SJSA1 (cell line): ENCODE measurements at regions not wholly inside any gene's neighbourhood (a gene's known extent, or its start where the extent isn't known, plus 50 kb on each side); places are given as distances from the start of the nearest gene placed in this dataset.
"Not testable (repeated sequence)": the region's sequence is repeated elsewhere in the genome, so short reads cannot be mapped to it uniquely, and the experiment has no call there.

ENCODE experiments used
- DNase-seq, 2 experiments: peaks; one replicate each; pipeline ENCODE4 v3.0.0-alpha.2; 2015 to 2020; ENCODE audit warnings: low spot score in 2 of 2, low read depth in 1 of 2
- H3K27ac ChIP-seq: fragments of 250-450 bp; sonication (Bioruptor Pico); 2 replicates; pipeline ENCODE4 v1.5.1; 2020; ENCODE audit warnings: mild to moderate bottlenecking, moderate library complexity
- H3K27me3 ChIP-seq: fragments of 250-450 bp; sonication (Bioruptor Pico); replicated peaks from 2 replicates; pipeline ENCODE4 v1.5.1; 2020; ENCODE audit warnings: mild to moderate bottlenecking, moderate library complexity
- H3K36me3 ChIP-seq: fragments of 250-450 bp; sonication (Bioruptor Pico); 2 replicates; pipeline ENCODE4 v1.5.1; 2020; ENCODE audit warnings: mild to moderate bottlenecking
- H3K4me1 ChIP-seq: fragments of 250-450 bp; sonication (Bioruptor Pico); replicated peaks from 2 replicates; pipeline ENCODE4 v1.6.1; 2021; ENCODE audit warnings: mild to moderate bottlenecking
- H3K4me3 ChIP-seq: fragments of 250-450 bp; sonication (Bioruptor Pico); 2 replicates; pipeline ENCODE4 v1.5.1; 2020; ENCODE audit warnings: mild to moderate bottlenecking
- H3K9me3 ChIP-seq: fragments of 250-450 bp; sonication (Bioruptor Pico); replicated peaks from 2 replicates; pipeline ENCODE4 v1.5.1; 2020; ENCODE audit warnings: mild to moderate bottlenecking

DNA sequence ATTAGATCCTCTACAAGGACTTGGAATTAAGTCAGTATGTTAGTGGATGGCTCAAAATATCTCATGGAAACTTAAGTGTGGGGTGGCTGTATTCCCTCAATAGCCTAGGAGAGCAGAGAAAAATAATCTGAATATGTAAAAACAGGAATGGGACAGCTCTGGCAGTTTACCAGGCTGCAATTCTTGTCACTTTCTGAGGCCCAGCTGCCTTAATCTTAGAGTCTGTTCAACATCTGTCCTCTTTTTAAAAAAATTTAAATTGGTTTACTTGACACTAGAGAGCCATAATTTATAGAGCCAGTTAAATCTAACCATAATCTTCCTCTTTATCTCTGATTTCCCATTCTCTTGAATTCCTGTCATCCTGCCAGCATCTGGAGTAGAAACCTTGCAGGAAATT lies 109.2 kb upstream of the CXCL13 start:
- Histone ChIP-seq H3K9me3 (no peaks in the 10 kb centered on the region), H3K4me3 (no peak overlapping the region), H3K36me3 (no peaks in the 10 kb centered on the region), H3K27me3 (no peaks in the 10 kb centered on the region), H3K27ac (no peak overlapping the region), H3K4me1 (peaks cover 17% of the 10 kb centered on the region)
- no peak for DNase-seq

DNA sequence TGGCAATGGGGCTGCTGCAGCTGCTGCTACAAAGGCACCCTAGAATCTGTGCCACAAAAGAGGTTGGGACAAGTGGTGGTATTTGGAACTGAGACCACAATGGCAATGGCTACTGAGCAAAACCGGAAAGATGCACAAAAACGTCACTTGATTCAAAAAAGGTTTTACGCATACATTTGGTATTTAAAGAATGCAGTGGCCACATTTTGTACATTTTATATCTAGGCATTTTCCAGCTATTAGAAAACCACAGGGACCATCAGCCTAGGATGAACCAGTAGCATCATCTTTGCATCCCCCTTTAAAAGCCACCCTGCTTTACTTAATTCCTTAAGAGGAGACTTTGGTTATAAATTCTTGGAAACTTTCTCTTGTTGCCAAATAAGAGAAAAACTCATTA lies 104.8 kb upstream of the CXCL13 start:
- no peaks in the 10 kb centered on the region for H3K9me3 ChIP-seq
- peak in 1 of 2 experiments; percentile 54 for DNase-seq
- H3K27me3 ChIP-seq: no peaks in the 10 kb centered on the region
- H3K36me3 ChIP-seq: no peaks in the 10 kb centered on the region
- H3K4me3 ChIP-seq: no peak overlapping the region
- H3K27ac ChIP-seq: no peak overlapping the region
- peaks cover 19% of the 10 kb centered on the region for H3K4me1 ChIP-seq

DNA sequence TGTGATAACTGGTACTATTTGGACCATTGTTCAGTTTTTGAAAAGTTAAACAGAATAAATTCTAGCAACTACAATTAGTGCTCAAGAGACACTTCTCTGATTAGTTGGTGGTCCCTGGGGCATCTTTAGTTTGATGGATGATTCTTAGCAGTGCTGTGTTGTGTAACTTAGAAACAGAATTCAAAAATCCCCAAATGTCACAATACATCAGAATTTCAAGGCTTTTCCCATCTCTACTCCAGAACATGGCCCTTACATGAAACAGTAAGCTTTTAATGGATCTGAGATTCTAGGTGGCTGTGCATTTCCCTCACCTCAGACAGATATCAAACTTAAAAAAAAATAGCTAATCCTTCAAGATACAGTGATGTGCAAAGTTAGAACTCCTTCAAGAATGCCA lies 104.4 kb upstream of the CXCL13 start:
- Histone ChIP-seq H3K9me3 (no peaks in the 10 kb centered on the region), H3K4me1 (peaks cover 19% of the 10 kb centered on the region), H3K27me3 (no peaks in the 10 kb centered on the region), H3K4me3 (no peak overlapping the region), H3K36me3 (no peaks in the 10 kb centered on the region), H3K27ac (no peak overlapping the region)
- no peak for DNase-seq

DNA sequence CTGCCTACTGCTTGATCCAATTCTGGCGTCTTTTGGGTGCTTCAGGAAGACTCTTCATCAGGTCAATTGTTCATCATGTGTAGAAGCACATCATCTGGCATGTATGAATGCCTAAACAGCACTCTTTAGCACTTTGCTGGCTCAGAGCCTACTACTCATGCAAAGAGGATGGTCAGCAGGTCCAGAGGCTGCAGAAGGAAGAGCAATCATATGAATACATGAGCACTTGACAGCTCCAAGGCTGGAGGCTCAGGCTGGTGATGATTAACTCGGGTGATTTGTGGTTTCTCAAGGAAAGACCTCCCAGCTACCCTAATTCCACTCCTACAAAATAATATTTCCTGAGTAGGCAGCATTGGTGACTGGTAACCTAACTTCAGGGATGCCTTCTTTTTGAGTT lies 103.8 kb upstream of the CXCL13 start:
- Histone ChIP-seq H3K27ac (no peak overlapping the region), H3K27me3 (no peaks in the 10 kb centered on the region), H3K9me3 (no peaks in the 10 kb centered on the region), H3K4me3 (no peak overlapping the region), H3K36me3 (no peaks in the 10 kb centered on the region), H3K4me1 (peaks cover 19% of the 10 kb centered on the region)
- DNase-seq: peak in 1 of 2 experiments; percentile 8

DNA sequence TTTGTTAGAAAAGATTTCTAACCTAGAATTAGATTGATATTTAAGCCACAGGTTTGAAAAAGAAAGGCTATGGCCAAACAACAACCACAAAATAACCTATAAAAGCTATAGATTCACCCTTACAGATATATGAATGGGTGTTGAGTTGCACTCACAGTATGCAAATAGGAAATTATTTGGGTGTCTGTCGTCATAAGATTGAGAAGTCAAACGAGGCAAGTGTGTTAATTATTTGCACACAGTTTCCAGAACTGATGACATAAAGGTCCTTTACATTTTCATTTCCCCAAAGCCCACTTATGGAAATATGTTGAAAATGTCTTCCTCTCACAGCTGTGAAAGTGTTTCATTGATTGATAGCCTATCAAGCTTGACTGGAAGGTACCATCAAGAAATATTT lies 101.2 kb upstream of the CXCL13 start:
- Histone ChIP-seq H3K27me3 (no peaks in the 10 kb centered on the region), H3K27ac (no peak overlapping the region), H3K36me3 (no peaks in the 10 kb centered on the region), H3K9me3 (no peaks in the 10 kb centered on the region; the same call in 1 of the 2 replicates), H3K4me1 (peaks cover 19% of the 10 kb centered on the region), H3K4me3 (no peak overlapping the region)
- DNase-seq: no peak

DNA sequence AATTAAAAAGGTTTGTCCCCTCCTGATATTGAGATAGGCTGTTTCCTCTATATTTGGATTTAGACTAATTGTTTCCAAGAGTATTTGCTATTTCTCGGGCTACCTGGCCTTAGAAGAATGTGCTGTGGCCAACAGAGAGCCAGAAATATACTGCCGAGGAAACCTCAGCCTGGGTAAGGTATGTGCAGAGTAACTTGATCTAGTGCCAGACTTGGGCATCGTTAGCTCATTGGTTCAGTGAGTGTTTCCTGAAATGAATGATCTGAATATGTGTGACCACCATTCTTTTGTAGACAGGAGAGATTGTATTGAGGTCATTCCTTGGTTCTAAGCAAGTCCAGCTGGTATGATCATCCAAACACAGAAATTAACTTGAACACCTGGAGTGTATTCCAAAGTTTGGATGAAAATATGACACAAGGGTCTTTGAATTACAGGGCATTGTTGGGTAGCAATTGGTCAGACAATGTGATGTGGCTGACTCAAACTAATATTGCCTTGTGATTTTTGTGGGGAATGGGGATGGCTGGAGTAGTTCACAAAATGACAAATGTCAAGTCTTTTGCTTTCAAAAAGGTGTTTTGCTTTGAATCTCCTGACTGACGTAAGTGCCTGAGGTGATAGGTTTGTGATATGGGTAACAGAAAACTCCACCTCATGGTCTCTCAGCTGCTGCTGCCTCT lies 100.2 kb upstream of the CXCL13 start:
- no peaks in the 10 kb centered on the region for H3K36me3 ChIP-seq
- H3K4me1 ChIP-seq: peaks cover 17% of the 10 kb centered on the region
- no peak for DNase-seq
- H3K9me3 ChIP-seq: no peaks in the 10 kb centered on the region; the same call in 1 of the 2 replicates
- H3K27me3 ChIP-seq: no peaks in the 10 kb centered on the region
- H3K27ac ChIP-seq: no peak overlapping the region
- H3K4me3 ChIP-seq: no peak overlapping the region

DNA sequence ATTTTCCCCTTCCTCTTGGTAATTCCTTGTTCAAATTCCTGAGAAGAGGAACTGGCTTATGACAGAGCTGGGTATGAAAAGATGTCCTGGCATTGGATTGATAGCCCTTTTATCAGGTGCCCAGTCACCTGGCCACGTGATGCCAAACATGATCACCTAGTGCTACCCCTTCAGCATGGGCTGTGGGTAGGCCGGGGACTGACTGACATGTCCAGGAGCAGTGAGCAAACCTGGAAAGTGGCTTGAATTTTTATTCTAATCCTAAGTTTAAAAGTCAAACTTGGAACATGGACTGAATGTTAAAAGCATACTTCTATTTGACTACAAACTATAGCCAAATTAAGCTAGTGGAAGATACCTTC lies 99.7 kb upstream of the CXCL13 start:
- Histone ChIP-seq H3K9me3 (no peaks in the 10 kb centered on the region; the same call in 1 of the 2 replicates), H3K36me3 (no peaks in the 10 kb centered on the region), H3K27me3 (no peaks in the 10 kb centered on the region), H3K27ac (no peak overlapping the region), H3K4me3 (no peak overlapping the region), H3K4me1 (peaks cover 12% of the 10 kb centered on the region)
- DNase-seq: no peak

DNA sequence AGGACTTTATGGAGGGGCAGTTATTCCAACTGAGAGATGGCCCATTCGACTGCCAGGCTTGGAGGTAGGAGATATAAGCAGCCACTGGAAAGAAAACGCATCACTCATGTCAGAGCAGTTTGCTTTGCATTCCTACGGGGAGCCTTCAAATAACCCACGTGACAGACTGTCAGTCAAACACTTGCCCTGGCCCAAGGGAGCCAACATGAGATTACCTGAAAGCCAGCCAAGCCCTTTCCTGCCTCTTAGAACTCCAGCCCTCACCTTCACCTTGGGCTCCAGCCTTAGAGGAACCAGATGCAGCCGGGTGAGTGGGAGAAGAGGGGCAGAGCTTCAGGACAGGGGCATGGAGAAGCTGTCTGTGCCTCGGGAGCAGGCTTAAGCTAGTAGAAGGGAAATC lies 95.3 kb upstream of the CXCL13 start:
- Histone ChIP-seq H3K27ac (no peak overlapping the region), H3K36me3 (no peaks in the 10 kb centered on the region), H3K4me1 (no peaks in the 10 kb centered on the region), H3K9me3 (no peaks in the 10 kb centered on the region; the same call in 1 of the 2 replicates), H3K4me3 (no peak overlapping the region), H3K27me3 (no peaks in the 10 kb centered on the region)
- DNase-seq: no peak

DNA sequence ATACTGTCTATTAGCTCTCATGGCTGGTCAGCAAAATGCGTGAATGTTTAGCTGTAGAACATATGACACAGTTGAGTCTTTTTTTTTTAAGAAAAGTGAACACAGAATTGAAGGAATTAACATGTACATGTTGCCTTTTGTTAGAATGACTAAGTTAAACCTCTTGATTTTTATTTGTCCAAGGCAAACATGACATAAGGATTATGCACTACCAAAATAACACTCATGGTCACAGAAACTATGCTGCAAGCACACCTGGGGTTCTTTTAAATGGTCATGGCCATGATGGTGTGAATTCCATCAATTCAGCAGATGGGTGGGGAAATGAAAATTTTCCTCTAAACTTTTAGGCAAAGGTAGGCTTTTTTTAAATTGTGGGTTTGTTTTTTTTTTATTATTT lies 80.1 kb upstream of the CXCL13 start:
- Histone ChIP-seq H3K27me3 (no peaks in the 10 kb centered on the region), H3K36me3 (no peaks in the 10 kb centered on the region), H3K27ac (no peak overlapping the region), H3K4me1 (no peaks in the 10 kb centered on the region), H3K9me3 (no peaks in the 10 kb centered on the region), H3K4me3 (no peak overlapping the region)
- DNase-seq: no peak

DNA sequence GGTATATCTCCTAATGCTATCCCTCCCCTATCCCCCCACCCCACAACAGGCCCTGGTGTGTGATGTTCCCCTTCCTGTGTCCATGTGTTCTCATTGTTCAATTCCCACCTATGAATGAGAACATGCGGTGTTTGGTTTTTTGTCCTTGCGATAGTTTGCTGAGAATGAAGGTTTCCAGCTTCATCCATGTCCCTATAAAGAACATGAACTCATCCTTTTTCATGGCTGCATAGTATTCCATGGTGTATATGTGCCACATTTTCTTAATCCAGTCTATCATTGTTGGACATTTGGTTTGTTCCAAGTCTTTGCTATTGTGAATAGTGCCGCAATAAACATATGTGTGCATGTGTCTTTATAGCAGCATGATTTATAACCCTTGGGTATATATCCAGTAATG lies 77.7 kb upstream of the CXCL13 start:
- not testable (repeated sequence) for H3K27me3 ChIP-seq, H3K4me1 ChIP-seq, H3K36me3 ChIP-seq

DNA sequence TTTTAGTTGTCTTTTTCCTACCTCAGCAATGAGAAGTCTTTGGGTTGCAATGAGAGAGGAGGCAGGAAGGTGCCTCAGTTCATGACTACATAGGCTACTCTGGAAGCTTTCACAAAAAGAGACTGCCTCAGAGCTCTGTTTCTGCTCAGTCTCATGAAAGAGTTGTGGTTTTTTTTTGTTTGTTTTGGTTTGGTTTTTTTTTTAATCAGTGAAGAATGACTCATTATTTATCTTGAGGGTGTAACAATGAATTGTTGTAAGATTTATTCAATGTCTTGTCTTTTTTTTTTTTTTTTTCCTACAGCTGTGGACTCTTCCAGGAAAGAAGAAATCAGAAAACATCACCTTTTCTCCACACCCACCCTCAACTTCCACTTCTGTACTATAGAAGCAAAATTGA lies 67.5 kb upstream of the CXCL13 start:
- H3K9me3 ChIP-seq: no peaks in the 10 kb centered on the region; the same call in 1 of the 2 replicates
- H3K36me3 ChIP-seq: no peaks in the 10 kb centered on the region
- no peak overlapping the region for H3K27ac ChIP-seq
- DNase-seq: peak in 1 of 2 experiments; percentile 75
- H3K4me3 ChIP-seq: no peak overlapping the region
- peaks cover 14% of the 10 kb centered on the region for H3K4me1 ChIP-seq
- no peaks in the 10 kb centered on the region for H3K27me3 ChIP-seq

More for the DNA sequence above, 77.7 kb upstream of the CXCL13 start:
- H3K27ac ChIP-seq, H3K4me3 ChIP-seq, DNase-seq, H3K9me3 ChIP-seq: not testable (repeated sequence)

DNA sequence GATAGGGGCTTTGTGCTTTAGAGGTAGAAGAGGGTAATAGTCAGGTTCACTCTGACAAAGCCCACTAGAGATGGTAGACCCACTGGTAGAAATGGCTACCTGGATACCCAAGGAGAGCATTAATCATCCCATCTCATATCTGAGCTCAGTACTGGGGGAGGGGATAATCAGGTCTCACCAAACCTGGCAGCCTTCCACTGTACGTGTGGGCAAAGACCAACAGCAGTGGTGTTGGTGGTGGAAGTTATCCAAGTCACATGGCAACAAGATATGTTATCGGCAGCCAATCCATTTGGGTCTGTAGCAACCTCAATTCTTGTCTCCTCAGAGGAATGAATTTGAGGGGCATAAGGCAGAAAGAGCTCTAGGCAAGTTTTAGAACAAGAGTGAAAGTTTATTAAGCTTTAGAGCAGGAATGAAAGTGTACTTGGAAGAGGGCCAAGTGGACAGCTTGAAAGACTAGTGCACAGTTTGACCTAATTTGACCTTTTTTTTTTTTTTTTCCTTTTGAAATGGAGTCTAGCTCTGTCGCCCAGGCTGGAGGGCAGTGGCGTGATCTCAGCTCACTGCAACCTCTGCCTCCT lies 67.0 kb upstream of the CXCL13 start:
- Histone ChIP-seq H3K4me3 (no peak overlapping the region), H3K36me3 (no peaks in the 10 kb centered on the region), H3K27me3 (no peaks in the 10 kb centered on the region), H3K4me1 (peaks cover 14% of the 10 kb centered on the region), H3K27ac (no peak overlapping the region), H3K9me3 (no peaks in the 10 kb centered on the region; the same call in 1 of the 2 replicates)
- DNase-seq: no peak
